KOPT-K1 (cell line): ENCODE measurements at regions not wholly inside any gene's neighbourhood (a gene's known extent, or its start where the extent isn't known, plus 50 kb on each side); places are given as distances from the start of the nearest gene placed in this dataset.

ENCODE experiments used
- H3K27ac ChIP-seq: fragments of 200-600 bp; sonication (generic); 2 replicates; pipeline ENCODE4 v1.5.1; 2016; ENCODE audit warnings: antibody characterized with exemption, mild to moderate bottlenecking, low read depth, low read length; ENCODE audit not compliant: poor library complexity, severe bottlenecking
- H3K36me3 ChIP-seq: fragments of 200-600 bp; sonication (generic); 2 replicates; pipeline ENCODE4 v1.5.1; 2017; ENCODE audit warnings: antibody characterized with exemption, mild to moderate bottlenecking, low read length, moderate library complexity; ENCODE audit not compliant: insufficient read depth
- H3K9me3 ChIP-seq: fragments of 200-600 bp; sonication (generic); 2 replicates; pipeline ENCODE4 v1.5.1; 2017; ENCODE audit warnings: antibody characterized with exemption, low read length, mild to moderate bottlenecking; ENCODE audit not compliant: insufficient read depth, poor library complexity, severe bottlenecking

DNA sequence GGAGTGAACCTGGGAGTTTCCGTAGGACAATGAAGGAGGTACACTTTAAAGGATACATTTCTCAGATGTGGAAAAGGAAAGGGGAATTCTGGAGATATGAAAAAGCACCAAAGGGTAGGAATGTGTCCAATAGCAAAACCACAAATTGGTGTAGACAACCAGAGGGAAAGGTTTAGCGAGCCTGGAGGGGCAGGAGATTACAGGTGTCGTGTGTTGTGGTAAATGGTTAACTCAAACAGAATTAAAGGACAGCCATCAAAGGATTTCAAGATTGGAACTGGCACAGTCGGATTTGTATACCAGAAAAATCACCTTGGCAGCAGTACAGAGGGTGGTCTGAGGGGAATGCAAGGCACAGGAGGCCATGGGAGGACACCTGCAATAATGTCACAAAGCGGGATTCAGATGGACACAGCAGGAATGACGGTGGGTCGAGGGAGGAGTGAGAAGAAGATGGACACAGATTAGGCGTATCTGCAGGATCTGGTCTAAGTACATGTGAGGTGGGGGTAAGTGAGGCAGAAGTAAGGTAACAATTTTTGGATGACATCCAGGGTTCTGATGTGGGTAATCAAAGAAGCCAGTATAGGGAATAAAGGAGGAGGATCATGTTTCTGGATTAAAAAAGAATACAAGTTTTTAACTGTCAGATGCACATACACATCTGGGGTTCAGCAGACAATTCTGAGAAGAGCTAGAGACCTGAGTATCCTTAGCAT lies 361.6 kb downstream of the KLF12 start:
- Histone ChIP-seq H3K9me3 (no peaks in the 10 kb centered on the region), H3K36me3 (0 out of 2 replicates have a peak, but pooled peaks cover 5% of the 10 kb centered on the region), H3K27ac (no peak overlapping the region)

DNA sequence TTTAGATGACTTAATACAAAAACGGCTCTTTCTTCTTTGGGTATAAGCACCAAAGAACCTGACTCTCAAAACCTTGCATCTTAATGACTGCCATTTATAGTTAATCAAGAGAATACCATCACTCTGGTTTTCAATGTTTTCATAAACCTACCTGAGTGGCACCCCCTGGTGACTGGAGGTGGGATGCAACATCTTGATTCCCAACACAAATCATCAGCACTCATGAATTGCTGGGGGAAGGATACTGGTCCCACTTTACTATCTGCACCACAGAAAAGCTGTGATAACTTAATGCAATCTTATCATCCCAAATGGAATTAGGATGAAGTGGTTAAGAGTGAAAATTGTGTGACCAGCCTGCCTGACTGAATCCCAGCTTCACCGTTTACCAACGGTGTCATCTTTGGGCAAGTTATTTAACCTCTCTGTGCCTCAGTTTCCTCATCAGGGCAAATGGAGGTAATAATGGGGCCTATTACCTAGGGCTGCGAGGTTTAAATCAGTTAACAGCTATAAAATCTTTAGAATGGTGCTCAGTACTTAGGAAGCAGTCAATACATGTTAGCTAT lies 366.4 kb downstream of the KLF12 start:
- Histone ChIP-seq H3K36me3 (peaks cover 8% of the 10 kb centered on the region), H3K27ac (peak overlapping the region; percentile 81), H3K9me3 (no peaks in the 10 kb centered on the region)

DNA sequence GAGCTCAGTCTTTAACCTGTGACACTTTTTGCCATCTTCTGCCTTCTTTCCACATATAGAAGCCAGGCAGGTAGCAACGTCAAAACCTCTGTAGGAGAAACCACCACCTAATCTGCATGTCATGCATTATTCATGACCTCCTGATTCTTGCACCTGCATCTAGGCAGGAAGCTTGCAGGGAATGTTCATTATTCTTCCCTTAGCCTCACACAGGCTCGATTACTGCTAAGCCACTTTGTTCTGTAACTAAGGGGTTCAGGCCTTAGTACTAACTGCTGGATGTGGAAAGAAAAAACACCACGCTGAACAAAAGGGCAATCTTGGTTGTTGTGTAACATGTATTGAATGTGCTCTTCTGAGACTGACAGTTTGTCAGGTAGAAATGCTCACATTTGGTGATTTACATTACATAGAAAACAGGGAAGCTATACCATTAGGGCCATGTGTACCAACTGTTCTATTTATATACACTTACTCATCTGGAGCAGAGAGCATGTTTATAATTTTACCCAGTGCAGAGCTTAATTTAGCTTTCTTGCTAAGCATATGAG lies 366.9 kb downstream of the KLF12 start:
- peak overlapping the region; percentile 81 for H3K27ac ChIP-seq
- peaks cover 11% of the 10 kb centered on the region for H3K36me3 ChIP-seq
- H3K9me3 ChIP-seq: no peaks in the 10 kb centered on the region

DNA sequence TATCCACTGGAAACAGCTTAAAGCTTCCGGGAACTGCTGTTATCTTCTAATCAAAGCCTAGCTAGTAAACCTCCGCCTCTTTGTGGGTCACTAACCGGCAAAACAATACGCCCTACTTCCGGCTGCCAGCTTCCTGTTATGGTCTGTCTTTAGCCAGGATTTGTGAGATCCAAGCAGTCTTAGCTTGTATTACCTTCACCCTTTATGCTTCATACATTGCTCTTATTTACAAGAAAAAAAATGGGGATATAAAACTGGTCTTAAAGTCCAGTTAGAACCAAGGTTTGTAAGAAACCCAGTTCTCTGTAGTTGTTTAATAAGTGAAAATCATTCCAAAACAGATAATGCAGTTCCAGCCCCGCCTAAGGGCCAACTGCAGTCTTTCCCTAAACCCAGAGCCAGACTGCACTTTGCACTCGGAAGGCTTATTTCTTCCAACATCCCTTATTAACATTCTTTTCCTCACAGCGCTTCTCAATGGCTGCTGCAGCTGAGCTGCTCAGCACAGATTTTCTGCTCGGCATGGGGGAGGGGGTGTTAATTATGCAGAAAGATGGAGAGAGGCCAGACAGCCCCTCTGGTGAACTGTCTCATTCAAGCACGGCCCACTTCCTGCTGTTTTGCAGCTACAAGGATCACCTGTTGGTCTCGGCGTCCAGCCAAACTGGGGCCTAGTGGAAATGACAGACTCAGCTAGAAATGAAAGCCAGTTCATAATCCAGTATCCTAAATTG lies 368.4 kb downstream of the KLF12 start:
- Histone ChIP-seq H3K36me3 (peaks cover 14% of the 10 kb centered on the region), H3K27ac (peak overlapping the region; percentile 81), H3K9me3 (no peaks in the 10 kb centered on the region)

DNA sequence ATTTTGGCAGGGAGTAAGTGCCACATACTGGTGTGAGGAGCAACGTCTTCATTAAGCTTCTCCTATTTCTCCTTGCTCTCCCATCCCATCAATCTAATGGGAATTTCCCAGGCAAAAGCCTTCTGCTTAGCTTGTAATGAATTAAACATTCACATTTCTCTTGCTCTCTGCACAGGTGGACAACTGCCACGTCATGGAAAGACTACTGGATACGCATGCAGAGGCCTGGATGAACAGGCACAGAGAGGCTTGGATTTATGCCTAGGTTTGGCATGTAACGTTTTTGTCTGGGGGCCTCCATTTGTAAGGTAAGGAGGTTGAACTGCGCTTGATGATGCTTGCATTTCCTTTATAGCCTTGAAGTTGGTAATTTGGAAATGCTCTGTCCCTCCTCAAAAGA lies 374.8 kb downstream of the KLF12 start:
- no peaks in the 10 kb centered on the region for H3K9me3 ChIP-seq

DNA sequence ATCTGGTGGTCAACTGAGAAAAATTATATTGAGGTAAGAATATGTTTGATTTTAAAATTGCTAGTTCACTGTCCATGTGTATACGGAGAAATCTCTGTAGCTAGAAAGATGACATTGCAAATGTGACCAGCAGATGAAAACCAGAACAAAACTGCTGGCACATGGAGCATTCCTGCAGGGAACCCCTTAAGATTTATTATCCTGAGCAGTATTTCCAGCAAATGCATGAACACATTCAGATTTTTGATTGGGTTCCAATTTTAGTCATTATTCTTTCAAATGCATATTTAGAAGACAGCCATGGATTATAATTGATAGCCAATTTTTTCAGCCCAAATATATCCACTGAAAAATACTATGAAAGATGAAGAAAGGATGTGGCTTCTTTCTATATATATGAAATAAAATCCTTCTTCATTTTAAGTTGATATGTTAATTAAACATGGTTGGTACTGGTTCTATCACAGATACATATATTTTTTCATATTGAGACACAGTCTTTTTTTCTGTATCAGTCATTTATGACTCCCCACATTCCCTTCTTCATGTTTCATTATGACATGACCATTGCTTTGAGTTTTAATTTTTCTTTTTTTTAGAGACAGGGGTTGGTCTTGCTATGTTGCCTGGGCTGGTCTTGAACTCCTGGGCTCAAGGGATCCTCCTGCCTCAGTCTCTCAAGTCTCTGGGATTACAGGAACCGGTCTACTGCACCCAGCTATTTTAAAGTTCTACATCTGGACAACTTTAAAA lies 376.5 kb downstream of the KLF12 start:
- peaks cover 6% of the 10 kb centered on the region; the same call in 1 of the 2 replicates for H3K36me3 ChIP-seq
- no peak overlapping the region for H3K27ac ChIP-seq
- H3K9me3 ChIP-seq: no peaks in the 10 kb centered on the region

More for the DNA sequence above, 374.8 kb downstream of the KLF12 start:
- no peak overlapping the region for H3K27ac ChIP-seq
- H3K36me3 ChIP-seq: peaks cover 14% of the 10 kb centered on the region

DNA sequence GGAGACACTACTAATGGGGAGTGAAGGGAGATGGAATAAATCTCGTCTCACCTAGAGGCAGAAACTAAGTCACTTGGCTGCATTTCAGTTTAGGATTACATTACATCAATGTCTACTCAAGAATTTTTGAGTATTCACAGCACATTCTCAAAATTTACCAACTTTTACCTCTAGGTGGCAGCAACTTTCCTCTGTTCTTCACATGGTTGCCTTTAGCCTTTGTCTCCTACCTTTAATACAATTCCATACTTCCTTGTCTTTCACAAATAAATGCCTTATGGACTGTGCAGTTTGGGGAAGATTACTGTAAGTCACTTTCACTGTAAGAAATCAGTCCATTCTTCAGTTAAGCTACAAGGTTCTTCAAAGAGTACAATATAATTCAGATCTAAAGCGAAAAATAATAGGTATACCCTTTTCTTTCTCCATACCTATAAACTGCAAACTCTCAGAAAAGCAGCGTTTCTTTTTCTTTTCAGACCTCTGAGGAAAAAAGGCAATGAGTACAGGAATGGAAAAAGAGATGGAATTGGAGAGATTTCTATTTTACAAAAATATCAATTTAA lies 379.4 kb downstream of the KLF12 start:
- peaks cover 9% of the 10 kb centered on the region; the same call in 1 of the 2 replicates for H3K36me3 ChIP-seq
- no peaks in the 10 kb centered on the region for H3K9me3 ChIP-seq
- no peak overlapping the region for H3K27ac ChIP-seq

DNA sequence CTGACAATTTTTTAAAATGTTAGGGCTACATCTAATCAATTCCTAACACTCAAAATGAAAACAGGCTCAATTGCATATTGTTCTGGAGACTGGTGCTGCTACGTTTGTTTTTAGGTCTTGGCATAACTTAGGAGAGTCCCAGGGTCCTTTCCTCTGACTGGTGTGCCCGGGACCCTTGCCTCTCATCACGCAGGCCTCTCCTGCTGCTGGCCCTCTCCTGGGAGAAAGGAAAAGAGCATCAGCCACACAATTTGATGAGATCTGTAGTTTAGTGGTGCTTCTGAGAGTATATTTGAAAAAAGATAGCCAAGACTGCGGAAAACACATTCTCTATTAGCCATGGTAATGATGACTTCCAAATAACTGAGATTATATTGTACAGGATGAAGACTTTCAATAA lies 380.0 kb downstream of the KLF12 start:
- H3K27ac ChIP-seq: no peak overlapping the region
- peaks cover 12% of the 10 kb centered on the region; the same call in 1 of the 2 replicates for H3K36me3 ChIP-seq
- no peaks in the 10 kb centered on the region for H3K9me3 ChIP-seq

DNA sequence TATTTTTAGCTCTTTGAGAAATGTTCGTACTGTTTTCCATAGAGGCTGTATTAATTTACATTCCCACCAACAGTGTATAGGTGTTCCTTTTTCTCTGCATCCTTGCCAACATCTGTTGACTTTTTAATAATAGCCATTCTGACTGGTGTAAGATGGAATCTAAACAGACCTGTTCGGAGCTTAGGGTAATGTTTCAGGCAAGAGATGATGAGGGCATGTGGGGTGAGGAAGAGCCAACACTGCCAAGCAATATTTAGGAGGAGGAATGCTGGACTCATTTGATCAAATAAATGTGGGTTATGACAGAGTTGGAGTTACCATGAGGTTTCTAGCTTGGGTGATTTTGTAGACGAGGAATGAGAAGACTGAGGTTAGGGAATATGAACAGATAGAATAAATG lies 382.9 kb downstream of the KLF12 start:
- peaks cover 10% of the 10 kb centered on the region for H3K9me3 ChIP-seq
- peaks cover 19% of the 10 kb centered on the region; the same call in 1 of the 2 replicates for H3K36me3 ChIP-seq
- H3K27ac ChIP-seq: no peak overlapping the region

DNA sequence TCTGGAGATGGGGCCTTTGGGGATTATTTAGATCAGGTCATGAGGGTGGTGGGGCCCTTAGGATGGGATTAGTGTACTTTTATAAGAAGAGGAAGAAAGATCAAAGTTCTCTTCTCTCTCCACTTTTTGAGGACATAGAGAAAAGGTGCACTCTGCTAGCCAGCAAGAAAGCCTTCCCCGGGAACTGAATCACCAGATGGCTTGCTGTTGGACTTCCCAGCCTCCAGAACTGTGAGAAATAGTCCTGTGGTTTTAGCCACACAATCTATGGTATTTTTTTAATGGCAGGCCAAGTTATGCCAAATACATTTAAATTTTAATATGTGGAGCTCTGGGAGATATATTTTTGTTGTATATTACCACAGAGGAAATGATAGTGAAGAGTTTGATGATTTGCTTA lies 385.8 kb downstream of the KLF12 start:
- Histone ChIP-seq H3K9me3 (peaks cover 10% of the 10 kb centered on the region), H3K27ac (no peak overlapping the region), H3K36me3 (peaks cover 19% of the 10 kb centered on the region; the same call in 1 of the 2 replicates)

DNA sequence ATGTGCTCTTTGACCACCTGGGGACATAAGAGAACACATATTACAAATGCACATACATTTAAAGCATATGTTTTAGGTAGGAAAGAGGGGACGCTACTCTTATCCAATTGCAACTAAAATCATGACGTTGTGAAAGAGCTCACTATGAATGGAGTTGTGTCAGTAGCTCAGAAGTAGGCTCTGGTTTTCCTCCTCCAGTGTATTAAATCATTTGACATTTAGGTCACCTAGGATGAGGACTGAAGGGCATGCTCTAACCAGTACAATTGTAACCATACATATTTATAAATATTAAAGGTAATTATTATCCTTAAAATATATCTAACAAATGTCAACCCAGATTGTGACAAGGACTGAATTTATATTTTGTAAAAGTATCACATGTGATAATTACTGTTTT lies 389.0 kb downstream of the KLF12 start:
- no peak overlapping the region for H3K27ac ChIP-seq
- H3K9me3 ChIP-seq: peaks cover 10% of the 10 kb centered on the region
- peaks cover 12% of the 10 kb centered on the region; the same call in 1 of the 2 replicates for H3K36me3 ChIP-seq

DNA sequence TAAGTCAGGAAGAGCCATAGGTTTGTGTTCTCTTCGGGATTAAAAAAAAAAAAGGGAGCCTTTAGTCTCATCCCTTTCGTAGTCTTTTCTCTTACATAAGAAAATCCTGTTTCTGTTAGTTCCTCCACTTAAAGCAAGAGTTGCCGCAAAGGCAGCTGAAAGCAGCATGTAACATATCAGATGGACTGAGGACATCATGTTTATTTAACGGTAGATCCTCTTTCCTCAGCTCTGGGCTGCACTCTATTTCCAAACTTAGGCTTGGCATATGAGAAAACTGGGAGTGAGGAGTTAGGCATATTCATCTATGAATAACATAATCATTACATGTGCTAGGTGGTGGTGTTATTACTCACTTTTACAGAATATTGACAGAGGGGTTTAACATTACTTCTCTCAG lies 391.2 kb downstream of the KLF12 start:
- Histone ChIP-seq H3K9me3 (peaks cover 1% of the 10 kb centered on the region), H3K36me3 (no peaks in the 10 kb centered on the region), H3K27ac (no peak overlapping the region)

DNA sequence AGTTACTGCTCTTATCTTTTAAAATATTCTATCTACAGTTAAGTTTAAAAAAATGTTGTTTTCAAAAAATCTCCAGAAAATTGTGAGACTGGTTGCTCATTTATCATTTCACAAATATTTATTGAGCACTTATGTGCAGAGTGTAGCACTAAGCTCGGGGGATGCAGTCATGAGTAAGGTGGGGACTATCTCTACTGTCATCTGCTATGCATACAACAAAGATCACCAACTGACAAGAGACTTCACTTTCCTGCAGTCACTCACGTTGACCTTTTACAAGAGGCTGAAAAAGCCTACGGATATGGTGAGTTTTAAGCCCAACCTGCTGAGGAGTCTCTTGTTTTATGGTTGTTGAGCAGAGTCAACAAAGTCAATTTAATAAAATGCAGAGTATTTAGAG lies 392.5 kb downstream of the KLF12 start:
- Histone ChIP-seq H3K36me3 (no peaks in the 10 kb centered on the region), H3K9me3 (no peaks in the 10 kb centered on the region), H3K27ac (no peak overlapping the region)

DNA sequence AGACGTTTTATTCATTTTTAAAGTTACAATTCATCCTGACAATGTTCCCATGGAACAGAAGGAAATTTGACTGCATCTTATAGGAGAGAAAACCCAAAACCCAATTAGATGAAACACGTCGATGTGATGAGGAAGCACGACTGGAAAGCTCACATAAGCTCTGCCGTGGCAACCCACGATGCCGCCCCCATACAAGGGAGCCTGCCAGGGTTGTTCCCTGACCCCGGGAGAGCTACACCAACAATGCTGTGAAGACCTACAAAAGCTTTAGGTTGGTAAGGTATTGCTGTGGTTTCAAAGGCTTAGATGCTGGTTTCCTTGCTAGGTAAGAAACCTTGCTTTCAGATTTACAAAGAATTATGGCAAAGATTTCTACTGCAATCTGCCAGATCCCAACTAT lies 393.1 kb downstream of the KLF12 start:
- Histone ChIP-seq H3K36me3 (no peaks in the 10 kb centered on the region), H3K9me3 (no peaks in the 10 kb centered on the region), H3K27ac (no peak overlapping the region)
